ENCODE measurements at regions not wholly inside any gene's neighbourhood (a gene's known extent, or its start where the extent isn't known, plus 50 kb on each side); places are given as distances from the start of the nearest gene placed in this dataset.

DNA sequence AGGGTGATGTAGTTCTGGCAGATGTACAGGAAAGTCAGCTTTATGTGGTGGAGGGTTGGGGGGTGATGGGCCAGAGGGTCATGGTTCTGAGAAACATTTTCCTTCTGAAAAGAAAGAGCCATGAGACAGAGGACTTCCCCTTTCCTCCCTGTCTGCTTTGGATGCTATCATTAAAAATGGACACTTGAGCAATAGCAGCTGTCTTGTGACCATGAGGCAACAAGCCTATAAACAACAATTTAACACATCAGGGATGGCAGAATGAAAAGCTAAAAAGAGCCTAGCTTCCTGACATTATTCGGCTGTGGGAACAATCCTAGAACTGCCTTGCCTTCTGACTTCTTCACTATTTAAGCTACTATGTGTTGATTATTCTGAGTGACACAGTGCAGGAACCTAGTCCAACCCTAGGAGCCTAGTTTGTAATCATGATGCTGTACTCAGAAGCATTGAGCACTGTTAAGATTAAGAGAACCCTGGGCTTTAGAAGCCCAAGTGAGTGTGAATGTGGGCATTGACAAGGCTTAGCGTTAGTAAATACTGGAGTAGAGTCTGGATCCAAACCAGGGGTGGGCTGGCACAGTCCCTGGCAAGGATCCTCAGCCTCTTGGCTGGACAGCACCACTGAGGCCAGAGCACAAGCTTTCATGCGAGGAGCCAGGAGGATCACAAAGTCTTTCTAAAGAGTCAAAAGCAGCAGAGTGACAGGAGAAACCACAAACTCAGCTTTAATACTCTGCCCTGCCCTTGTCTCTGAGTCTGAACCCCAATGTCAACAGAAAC, 178.5 kb upstream of the EGFLAM start:
- TF ChIP-seq, protein P1, sequence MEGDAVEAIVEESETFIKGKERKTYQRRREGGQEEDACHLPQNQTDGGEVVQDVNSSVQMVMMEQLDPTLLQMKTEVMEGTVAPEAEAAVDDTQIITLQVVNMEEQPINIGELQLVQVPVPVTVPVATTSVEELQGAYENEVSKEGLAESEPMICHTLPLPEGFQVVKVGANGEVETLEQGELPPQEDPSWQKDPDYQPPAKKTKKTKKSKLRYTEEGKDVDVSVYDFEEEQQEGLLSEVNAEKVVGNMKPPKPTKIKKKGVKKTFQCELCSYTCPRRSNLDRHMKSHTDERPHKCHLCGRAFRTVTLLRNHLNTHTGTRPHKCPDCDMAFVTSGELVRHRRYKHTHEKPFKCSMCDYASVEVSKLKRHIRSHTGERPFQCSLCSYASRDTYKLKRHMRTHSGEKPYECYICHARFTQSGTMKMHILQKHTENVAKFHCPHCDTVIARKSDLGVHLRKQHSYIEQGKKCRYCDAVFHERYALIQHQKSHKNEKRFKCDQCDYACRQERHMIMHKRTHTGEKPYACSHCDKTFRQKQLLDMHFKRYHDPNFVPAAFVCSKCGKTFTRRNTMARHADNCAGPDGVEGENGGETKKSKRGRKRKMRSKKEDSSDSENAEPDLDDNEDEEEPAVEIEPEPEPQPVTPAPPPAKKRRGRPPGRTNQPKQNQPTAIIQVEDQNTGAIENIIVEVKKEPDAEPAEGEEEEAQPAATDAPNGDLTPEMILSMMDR (IDR thresholded peaks at IDR 0.05; ENCODE audit: borderline replicate concordance, control extremely low read depth, extremely low read depth, insufficient read depth, missing control alignments), result no peak
- in situ Hi-C loops (cut with MboI; ENCODE audit: low sequenced_read_pairs, unreplicated experiment), result no loop called here

DNA sequence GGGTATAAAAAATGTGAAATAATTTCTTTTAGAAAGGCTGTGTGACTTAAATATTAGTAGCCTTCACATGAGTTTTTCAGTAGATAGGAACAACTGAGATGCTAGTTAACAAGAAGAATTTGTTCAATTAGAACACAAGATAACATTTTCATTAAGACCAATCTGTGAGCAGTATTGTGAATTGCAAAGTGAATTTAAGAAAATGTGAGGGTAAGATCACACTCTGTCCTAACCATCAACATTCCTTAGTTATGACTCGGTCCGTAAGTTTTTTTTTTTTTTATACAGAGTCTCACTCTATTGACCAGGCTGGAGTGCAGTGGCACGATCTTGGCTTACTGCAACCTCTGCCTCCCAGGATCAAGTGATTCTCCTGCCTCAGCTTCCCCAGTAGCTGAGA, 180.2 kb upstream of the EGFLAM start:
- no peak for DNase-seq (ENCODE audit: low spot score)
- TF ChIP-seq, protein P1 (IDR thresholded peaks at IDR 0.05; ENCODE audit: borderline replicate concordance, control extremely low read depth, extremely low read depth, insufficient read depth, missing control alignments), result no peak
- in situ Hi-C loops (cut with MboI; ENCODE audit: low sequenced_read_pairs, unreplicated experiment), result no loop called here

More for the DNA sequence above, 178.5 kb upstream of the EGFLAM start:
- DNase-seq (ENCODE audit: low spot score), result no peak

DNA sequence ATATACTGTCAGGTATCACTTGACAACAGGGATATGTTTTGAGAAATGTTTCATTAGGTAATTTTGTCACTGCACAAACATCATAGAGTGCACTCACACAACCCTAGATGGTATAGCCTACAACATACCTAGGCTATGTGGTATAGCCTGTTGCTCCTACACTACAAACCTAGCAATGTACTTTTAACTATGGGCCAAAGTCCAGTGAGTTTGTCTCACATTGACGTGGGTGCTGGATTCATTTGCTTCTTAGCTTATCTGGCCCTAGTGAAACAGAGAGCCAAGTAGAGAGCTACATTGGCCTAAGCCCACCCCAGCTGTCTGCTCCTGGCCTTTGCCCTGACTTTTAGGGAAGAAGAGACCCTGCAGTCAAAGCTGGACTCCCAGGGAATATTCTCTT, 180.7 kb upstream of the EGFLAM start:
- no peak for DNase-seq (ENCODE audit: low spot score)
- in situ Hi-C loops (cut with MboI; ENCODE audit: low sequenced_read_pairs, unreplicated experiment), result no loop called here
- TF ChIP-seq, protein P1 (IDR thresholded peaks at IDR 0.05; ENCODE audit: borderline replicate concordance, control extremely low read depth, extremely low read depth, insufficient read depth, missing control alignments), result no peak

DNA sequence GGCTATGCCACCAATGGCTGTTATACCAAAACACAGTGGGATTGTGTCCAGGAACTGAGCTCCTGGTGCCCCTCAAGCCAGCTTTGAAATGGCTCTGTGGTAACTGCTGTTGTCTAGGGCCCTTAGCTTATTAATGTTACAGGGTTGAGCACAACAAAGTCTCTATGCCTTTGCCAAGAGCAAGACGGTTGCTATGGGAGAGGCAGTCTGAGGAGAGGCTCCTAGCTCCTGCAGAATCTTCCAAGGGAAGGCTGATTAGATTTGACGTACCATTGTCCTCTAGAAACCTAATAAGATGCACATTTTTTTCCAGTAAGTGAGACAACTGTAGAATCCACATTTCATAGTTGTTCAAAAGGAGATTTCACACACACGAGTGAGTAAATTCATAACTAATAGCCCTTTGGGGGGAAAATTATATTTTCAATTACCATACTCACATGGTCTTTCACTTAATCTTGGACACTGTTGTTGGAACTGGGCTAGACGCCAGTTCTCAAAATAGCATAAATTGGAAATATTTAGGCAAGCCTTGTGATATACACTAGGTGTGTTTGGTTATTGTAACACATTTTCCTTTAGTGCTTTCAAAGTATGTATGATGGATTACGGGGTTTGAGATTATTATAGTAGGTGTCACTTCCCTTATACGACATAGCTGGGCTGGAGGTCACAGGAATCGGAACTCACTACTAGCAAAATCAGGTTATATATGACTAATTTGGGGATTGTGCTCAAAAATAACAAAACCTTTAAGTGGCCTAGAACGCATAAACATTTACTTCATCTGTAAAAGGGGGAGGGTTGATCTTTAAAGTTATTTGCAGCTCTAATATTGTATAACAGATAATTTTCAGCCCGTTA, 186.3 kb upstream of the EGFLAM start:
- in situ Hi-C loops (cut with MboI; ENCODE audit: low sequenced_read_pairs, unreplicated experiment), result no loop called here
- TF ChIP-seq, protein P1 (IDR thresholded peaks at IDR 0.05; ENCODE audit: borderline replicate concordance, control extremely low read depth, extremely low read depth, insufficient read depth, missing control alignments), result no peak
- no peak for DNase-seq (ENCODE audit: low spot score)

DNA sequence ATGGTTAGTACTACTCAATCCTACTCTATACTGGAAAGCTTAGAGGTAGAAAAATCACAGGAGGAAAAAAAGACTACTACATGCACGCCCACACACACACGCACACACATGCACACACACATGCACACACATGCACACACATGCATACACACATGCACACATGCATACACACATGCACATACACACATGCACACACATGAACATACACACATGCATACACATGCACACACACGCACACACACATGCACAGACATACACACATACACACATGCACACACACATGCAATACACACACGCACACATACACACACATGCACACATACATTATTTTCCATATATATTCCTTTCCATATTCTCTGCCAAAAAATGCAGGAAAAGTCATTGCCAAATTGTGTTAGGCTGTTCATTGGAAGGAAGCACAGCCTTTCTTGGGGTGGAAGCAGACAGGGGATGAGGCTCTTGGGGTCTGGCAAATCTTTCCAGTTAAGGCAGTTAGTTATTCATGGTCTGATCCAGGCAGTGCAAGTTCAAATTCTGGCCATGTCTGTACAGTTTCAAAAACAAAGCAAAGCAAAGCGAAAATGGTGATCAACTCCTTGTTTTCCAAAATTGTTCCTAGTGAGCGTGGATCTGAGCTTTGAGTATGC, 187.9 kb upstream of the EGFLAM start:
- in situ Hi-C loops (cut with MboI; ENCODE audit: low sequenced_read_pairs, unreplicated experiment), result no loop called here
- DNase-seq (ENCODE audit: low spot score), result no peak
- TF ChIP-seq, protein P1 (IDR thresholded peaks at IDR 0.05; ENCODE audit: borderline replicate concordance, control extremely low read depth, extremely low read depth, insufficient read depth, missing control alignments), result no peak

DNA sequence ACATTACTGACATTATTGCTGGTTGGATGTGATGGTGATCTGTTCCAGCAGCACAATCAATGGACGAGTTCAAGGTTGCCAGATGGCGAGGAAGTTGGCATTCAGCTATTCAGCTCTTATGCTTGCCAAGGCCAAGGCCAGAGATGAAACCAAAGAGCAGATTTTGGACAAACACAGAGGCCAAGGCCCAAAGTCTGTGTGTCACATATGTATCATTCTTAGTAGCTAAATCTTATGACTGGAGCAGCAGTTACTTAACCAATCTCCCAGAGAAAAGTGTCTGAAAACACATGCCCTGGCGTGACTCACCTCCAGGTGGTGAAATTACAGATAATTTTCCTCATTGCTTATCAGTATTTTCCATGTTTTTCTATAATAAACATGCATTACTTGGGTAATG, 189.0 kb upstream of the EGFLAM start:
- no peak for DNase-seq (ENCODE audit: low spot score)
- in situ Hi-C loops (cut with MboI; ENCODE audit: low sequenced_read_pairs, unreplicated experiment), result no loop called here
- TF ChIP-seq, protein P1 (IDR thresholded peaks at IDR 0.05; ENCODE audit: borderline replicate concordance, control extremely low read depth, extremely low read depth, insufficient read depth, missing control alignments), result no peak
